PC-3 (cell line): ENCODE measurements at regions not wholly inside any gene's neighbourhood (a gene's known extent, or its start where the extent isn't known, plus 50 kb on each side); places are given as distances from the start of the nearest gene placed in this dataset.

Experiments used
- ATAC-seq: fragments of 200-7000 bp; cut with Tn5 transposase; 2 replicates; pipeline ENCODE4 v1.9.1; 2020; ENCODE audit warnings: mild to moderate bottlenecking, moderate library complexity
- BruUV-seq: library from RNA; stranded (reverse); fragments of 400-500 nt; replicated peaks from 2 replicates; lab custom pipeline; 2021; lab: Mats Ljungman, UMichigan
- CTCF ChIA-PET: fragments of 300-600 bp; sonication (Branson Sonifier 250); formaldehyde crosslinking; loops from one replicate; lab custom pipeline; 2022; ENCODE audit warnings: antibody characterized with exemption; lab: Charles Lee
- POLR2A ChIA-PET: fragments of 300-600 bp; sonication (Branson Sonifier 250); formaldehyde crosslinking; loops from one replicate; lab custom pipeline; 2022; ENCODE audit warnings: antibody characterized with exemption; ENCODE audit not compliant: unreplicated experiment; lab: Charles Lee
- DNase-seq: peaks from one replicate; pipeline ENCODE4 v3.0.0-alpha.2; 2015
- H2AFZ ChIP-seq: fragments of 300-600 bp; sonication (generic); 2 replicates; pipeline ENCODE4 v1.6.0; 2016; ENCODE audit warnings: antibody characterized with exemption, low read length
- H3F3A ChIP-seq: fragments of 300-600 bp; sonication (generic); one replicate; pipeline ENCODE4 v1.6.0; 2017; ENCODE audit warnings: antibody characterized with exemption, low read length, control low read depth, mild to moderate bottlenecking; ENCODE audit not compliant: unreplicated experiment
- H3K27ac ChIP-seq: fragments of 300-600 bp; sonication (generic); 2 replicates; pipeline ENCODE4 v1.5.1; 2016; ENCODE audit warnings: mild to moderate bottlenecking, low read length
- H3K27me3 ChIP-seq: fragments of 300-600 bp; sonication (generic); 2 replicates; pipeline ENCODE4 v1.6.1; 2016; ENCODE audit warnings: low read length, mixed read lengths
- H3K36me3 ChIP-seq: fragments of 300-600 bp; sonication (generic); 2 replicates; pipeline ENCODE4 v1.6.1; 2016; ENCODE audit warnings: low read depth, mixed run types, low read length, mixed read lengths
- H3K4me1 ChIP-seq: fragments of 300-600 bp; sonication (generic); 2 replicates; pipeline ENCODE4 v1.5.1; 2016; ENCODE audit warnings: low read length; ENCODE audit not compliant: insufficient read depth
- H3K4me2 ChIP-seq: fragments of 300-600 bp; sonication (generic); 2 replicates; pipeline ENCODE4 v1.6.0; 2016; ENCODE audit warnings: low read length
- H3K4me3 ChIP-seq: fragments of 300-600 bp; sonication (generic); 2 replicates; pipeline ENCODE4 v1.5.1; 2016; ENCODE audit warnings: mild to moderate bottlenecking, low read length, mixed read lengths
- H3K79me2 ChIP-seq: fragments of 300-600 bp; sonication (generic); 2 replicates; pipeline ENCODE4 v1.6.1; 2017; ENCODE audit warnings: low read length, mixed read lengths
- H3K9ac ChIP-seq: fragments of 300-600 bp; sonication (generic); 2 replicates; pipeline ENCODE4 v1.6.0; 2016; ENCODE audit warnings: mild to moderate bottlenecking, low read length
- H3K9me2 ChIP-seq: fragments of 300-600 bp; sonication (generic); replicated peaks from 2 replicates; pipeline ENCODE4 v1.6.1; 2016; ENCODE audit warnings: mixed run types, low read length, mixed read lengths
- H3K9me3 ChIP-seq: fragments of 300-600 bp; sonication (generic); 2 replicates; pipeline ENCODE4 v1.6.1; 2016; ENCODE audit warnings: low read length, mixed read lengths
- H4K20me1 ChIP-seq: fragments of 300-600 bp; sonication (generic); 2 replicates; pipeline ENCODE4 v1.6.1; 2016; ENCODE audit warnings: low read length, mixed read lengths
- EZH2 ChIP-seq: fragments of 300-600 bp; sonication (generic); IDR thresholded peaks from one replicate; pipeline ENCODE4 v1.6.1; 2017; ENCODE audit warnings: antibody characterized with exemption, mild to moderate bottlenecking, low read length; ENCODE audit not compliant: unreplicated experiment
- EZH2phosphoT487 ChIP-seq: fragments of 300-600 bp; sonication (generic); IDR thresholded peaks from 2 replicates; pipeline ENCODE4 v1.6.1; 2018; ENCODE audit warnings: mild to moderate bottlenecking, antibody characterized with exemption, low read length, borderline replicate concordance
- intact Hi-C: fragments of 100-400 bp; cut with micrococcal nuclease; formaldehyde crosslinking; loops from 2 replicates; pipeline ENCODE4 v1.9.0; 2023
- TF ChIP-seq, protein P1 (sequence below): fragments of 300-600 bp; sonication (generic); conservative IDR thresholded peaks from 2 replicates; pipeline ENCODE4 v1.5.1; 2017; ENCODE audit warnings: antibody characterized with exemption, low read depth, mild to moderate bottlenecking, low read length

DNA sequence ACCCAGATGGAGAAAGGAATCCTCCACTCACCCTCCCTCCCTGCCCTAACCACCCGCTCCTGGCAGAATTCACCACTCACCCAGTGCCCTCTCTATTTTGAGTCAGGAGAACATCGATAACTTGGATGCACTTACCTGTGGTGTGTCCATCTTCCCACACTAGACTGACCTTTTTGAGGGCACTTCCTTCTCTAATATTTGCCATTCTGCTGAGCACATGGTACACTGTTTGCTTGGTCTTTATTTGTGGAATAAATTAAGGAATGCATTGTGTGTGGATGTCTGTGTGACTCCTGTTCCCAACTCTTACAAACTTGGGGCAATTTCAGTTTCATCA lies 133.7 kb downstream of the ACKR3 start:
- ChIA-PET CTCF (no interaction called here), POLR2A (no interaction called here)
- H3K9me3 ChIP-seq = no peaks in the 10 kb centered on the region
- no peaks in the 10 kb centered on the region for H3K27me3 ChIP-seq
- no peaks in the 10 kb centered on the region for H3K9me2 ChIP-seq
- no peaks in the 10 kb centered on the region for H3K79me2 ChIP-seq
- H3F3A ChIP-seq = no peaks in the 10 kb centered on the region
- no peak overlapping the region for H3K4me2 ChIP-seq
- H4K20me1 ChIP-seq = no peaks in the 10 kb centered on the region
- H3K36me3 ChIP-seq = no peaks in the 10 kb centered on the region
- TF ChIP-seq, protein P1, sequence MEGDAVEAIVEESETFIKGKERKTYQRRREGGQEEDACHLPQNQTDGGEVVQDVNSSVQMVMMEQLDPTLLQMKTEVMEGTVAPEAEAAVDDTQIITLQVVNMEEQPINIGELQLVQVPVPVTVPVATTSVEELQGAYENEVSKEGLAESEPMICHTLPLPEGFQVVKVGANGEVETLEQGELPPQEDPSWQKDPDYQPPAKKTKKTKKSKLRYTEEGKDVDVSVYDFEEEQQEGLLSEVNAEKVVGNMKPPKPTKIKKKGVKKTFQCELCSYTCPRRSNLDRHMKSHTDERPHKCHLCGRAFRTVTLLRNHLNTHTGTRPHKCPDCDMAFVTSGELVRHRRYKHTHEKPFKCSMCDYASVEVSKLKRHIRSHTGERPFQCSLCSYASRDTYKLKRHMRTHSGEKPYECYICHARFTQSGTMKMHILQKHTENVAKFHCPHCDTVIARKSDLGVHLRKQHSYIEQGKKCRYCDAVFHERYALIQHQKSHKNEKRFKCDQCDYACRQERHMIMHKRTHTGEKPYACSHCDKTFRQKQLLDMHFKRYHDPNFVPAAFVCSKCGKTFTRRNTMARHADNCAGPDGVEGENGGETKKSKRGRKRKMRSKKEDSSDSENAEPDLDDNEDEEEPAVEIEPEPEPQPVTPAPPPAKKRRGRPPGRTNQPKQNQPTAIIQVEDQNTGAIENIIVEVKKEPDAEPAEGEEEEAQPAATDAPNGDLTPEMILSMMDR = no peak
- TF ChIP-seq EZH2 = no peak
- no peak for TF ChIP-seq EZH2phosphoT487
- H3K27ac ChIP-seq = no peak overlapping the region
- no peak overlapping the region for H2AFZ ChIP-seq
- H3K9ac ChIP-seq = no peak overlapping the region
- no peak overlapping the region for H3K4me3 ChIP-seq
- ATAC-seq = no peak
- no peak for DNase-seq
- no TSS peak for BruUV-seq
- no peaks in the 10 kb centered on the region for H3K4me1 ChIP-seq
- intact Hi-C loops = no loop called here

DNA sequence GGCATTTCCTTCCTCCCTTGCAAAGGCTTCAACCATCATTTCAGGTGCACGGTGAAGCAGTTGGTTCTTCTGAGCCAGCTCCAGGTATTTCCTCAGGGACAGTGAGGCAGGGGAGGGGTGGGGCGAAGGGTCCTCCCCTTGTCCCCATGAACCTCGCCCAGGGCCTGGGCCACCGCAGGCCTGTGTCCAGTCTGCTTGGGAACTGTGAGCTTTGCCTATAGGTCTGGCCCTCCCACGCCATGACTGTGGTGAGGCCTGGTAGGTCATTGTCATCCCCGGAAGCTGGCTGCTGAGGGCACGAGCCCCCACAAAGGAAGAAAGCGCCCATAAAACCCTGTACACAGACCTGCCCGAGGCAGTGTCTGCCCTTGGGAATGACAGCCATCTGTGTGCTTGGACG lies 134.3 kb downstream of the ACKR3 start:
- ATAC-seq = no peak
- CTCF ChIA-PET = no interaction called here
- Histone ChIP-seq H3K36me3 (no peaks in the 10 kb centered on the region), H3K4me2 (no peak overlapping the region), H3F3A (no peaks in the 10 kb centered on the region), H3K9me2 (no peaks in the 10 kb centered on the region), H3K4me3 (no peak overlapping the region), H3K9ac (no peak overlapping the region), H4K20me1 (no peaks in the 10 kb centered on the region), H3K79me2 (no peaks in the 10 kb centered on the region), H3K9me3 (no peaks in the 10 kb centered on the region), H3K27ac (no peak overlapping the region), H2AFZ (no peak overlapping the region), H3K27me3 (no peaks in the 10 kb centered on the region), H3K4me1 (no peaks in the 10 kb centered on the region)
- intact Hi-C loops = no loop called here
- DNase-seq = no peak
- BruUV-seq = no TSS peak
- TF ChIP-seq EZH2 (no peak), EZH2phosphoT487 (no peak)
- TF ChIP-seq, protein P1 = no peak
- POLR2A ChIA-PET = no interaction called here

DNA sequence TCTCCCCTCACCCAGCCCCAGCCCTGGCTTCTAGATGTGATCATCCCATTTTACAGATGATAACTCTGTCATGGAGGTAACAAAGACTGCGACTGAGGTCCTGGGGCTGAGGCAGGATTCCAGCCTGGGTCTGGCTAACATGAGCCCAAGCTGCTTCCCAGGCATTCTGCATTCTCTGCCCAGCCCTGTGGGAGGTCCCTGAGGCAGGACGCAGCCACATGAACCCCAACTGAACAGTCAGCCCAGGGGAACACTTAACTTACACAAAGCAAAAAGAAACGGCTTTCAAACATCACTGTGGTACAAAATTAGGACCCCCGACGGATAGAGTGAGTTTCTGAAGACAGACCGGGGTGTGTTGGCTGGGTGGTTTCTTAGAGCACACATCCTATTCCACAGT lies 135.3 kb downstream of the ACKR3 start:
- ChIA-PET POLR2A (no interaction called here), CTCF (no interaction called here)
- DNase-seq = no peak
- no peaks in the 10 kb centered on the region for H3K79me2 ChIP-seq
- H3K27me3 ChIP-seq = no peaks in the 10 kb centered on the region
- no peaks in the 10 kb centered on the region for H3K36me3 ChIP-seq
- no peak overlapping the region for H3K9ac ChIP-seq
- H3K4me2 ChIP-seq = no peak overlapping the region
- TF ChIP-seq EZH2 (no peak), EZH2phosphoT487 (no peak)
- TF ChIP-seq, protein P1 = no peak
- no peak overlapping the region for H2AFZ ChIP-seq
- no peaks in the 10 kb centered on the region for H3K9me3 ChIP-seq
- no peak overlapping the region for H3K27ac ChIP-seq
- no peak overlapping the region for H3K4me3 ChIP-seq
- H4K20me1 ChIP-seq = no peaks in the 10 kb centered on the region
- no peaks in the 10 kb centered on the region for H3K4me1 ChIP-seq
- intact Hi-C loops = no loop called here
- no peaks in the 10 kb centered on the region for H3F3A ChIP-seq
- no TSS peak for BruUV-seq
- no peak for ATAC-seq
- H3K9me2 ChIP-seq = no peaks in the 10 kb centered on the region
